SK-N-MC (cell line): ENCODE measurements at regions not wholly inside any gene's neighbourhood (a gene's known extent, or its start where the extent isn't known, plus 50 kb on each side); places are given as distances from the start of the nearest gene placed in this dataset.
"Not testable (repeated sequence)": the region's sequence is repeated elsewhere in the genome, so short reads cannot be mapped to it uniquely, and the experiment has no call there.

Experiments used
- DNase-seq: peaks from one replicate; pipeline ENCODE4 v3.0.0-alpha.2; 2011; ENCODE audit warnings: low read depth, low spot score
- H3K27ac ChIP-seq: fragments of 200-600 bp; sonication (generic); 2 replicates; pipeline ENCODE4 v1.5.1; 2016; ENCODE audit warnings: mixed run types
- H3K36me3 ChIP-seq: fragments of 200-600 bp; sonication (generic); 2 replicates; pipeline ENCODE4 v1.6.1; 2017; ENCODE audit warnings: antibody characterized with exemption, low read length, mixed read lengths; ENCODE audit not compliant: insufficient read depth
- H3K4me3 ChIP-seq: fragments of 200-600 bp; sonication (generic); 2 replicates; pipeline ENCODE4 v1.5.1; 2016
- H3K9ac ChIP-seq: fragments of 200-600 bp; sonication (generic); 2 replicates; pipeline ENCODE4 v1.8.0; 2017; ENCODE audit warnings: mixed run types, mixed read lengths; ENCODE audit not compliant: insufficient read length
- H3K9me3 ChIP-seq: fragments of 200-600 bp; sonication (generic); 2 replicates; pipeline ENCODE4 v1.6.1; 2017; ENCODE audit warnings: low read depth, mild to moderate bottlenecking, antibody characterized with exemption, low read length, moderate library complexity, mixed read lengths
- EZH2 ChIP-seq: fragments of 200-600 bp; sonication (generic); IDR thresholded peaks from one replicate; pipeline ENCODE4 v1.6.1; 2017; ENCODE audit warnings: antibody characterized with exemption
- FOXP2 ChIP-seq: optimal IDR thresholded peaks from 2 replicates; pipeline ENCODE3; 2011; ENCODE audit warnings: mild to moderate bottlenecking, moderate library complexity; ENCODE audit not compliant: insufficient read depth; ENCODE audit errors: extremely low read length, control extremely low read depth
- POLR2AphosphoS5 ChIP-seq: IDR thresholded peaks from 2 replicates; pipeline ENCODE4 v1.6.1; 2012; ENCODE audit warnings: mild to moderate bottlenecking, low read depth, low read length, borderline replicate concordance

DNA sequence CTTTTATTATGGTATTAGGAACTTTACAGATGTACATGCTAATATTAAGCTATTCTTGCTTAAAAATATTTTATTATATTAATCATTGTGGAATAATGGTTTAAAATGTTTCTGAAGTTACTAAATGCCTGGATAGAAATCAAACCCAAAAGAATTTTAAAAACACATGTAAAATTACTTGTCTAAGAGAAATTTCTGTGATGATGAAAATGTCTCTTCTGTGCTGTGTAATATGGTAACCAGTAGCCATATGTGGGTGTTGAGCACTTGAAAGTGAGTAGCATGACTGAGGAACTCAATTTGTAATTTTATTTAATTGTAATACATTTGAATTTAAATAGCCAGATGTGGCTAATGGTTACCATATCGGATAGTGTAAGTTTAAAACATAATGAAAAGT is 66.7 kb upstream of the HSPB3 start:
- Histone ChIP-seq H3K27ac (peak overlapping the region; percentile 94; the same call in 1 of the 2 replicates), H3K4me3 (no peak overlapping the region), H3K9ac (no peak overlapping the region), H3K36me3 (no peaks in the 10 kb centered on the region), H3K9me3 (0 out of 2 replicates have a peak, but pooled peaks cover 4% of the 10 kb centered on the region)
- TF ChIP-seq POLR2AphosphoS5 = no peak
- TF ChIP-seq EZH2 = no peak
- TF ChIP-seq FOXP2 = no peak
- DNase-seq = no peak

DNA sequence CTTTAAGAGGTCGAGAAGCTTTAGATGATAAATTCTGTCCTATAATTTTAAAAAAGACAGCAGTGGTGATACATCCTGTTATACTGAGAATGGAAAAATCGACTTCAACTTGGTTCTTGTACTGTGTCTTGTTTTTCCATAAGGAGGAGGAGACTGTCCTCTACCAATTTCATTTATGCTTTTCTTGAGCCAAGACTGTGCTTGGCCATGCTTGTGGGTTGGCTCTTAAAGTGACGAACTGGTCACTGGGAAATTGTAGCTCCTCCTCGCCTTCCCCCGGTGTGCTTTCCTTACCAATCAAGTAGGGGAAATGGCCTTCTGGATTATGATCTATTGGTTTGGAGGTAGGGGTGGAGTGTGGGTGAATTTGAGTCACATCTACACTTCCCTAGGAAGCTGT is 67.1 kb upstream of the HSPB3 start:
- Histone ChIP-seq H3K36me3 (no peaks in the 10 kb centered on the region), H3K27ac (peak overlapping the region; percentile 94), H3K4me3 (no peak overlapping the region), H3K9ac (no peak overlapping the region), H3K9me3 (0 out of 2 replicates have a peak, but pooled peaks cover 4% of the 10 kb centered on the region)
- no peak for DNase-seq
- TF ChIP-seq EZH2 (no peak), POLR2AphosphoS5 (no peak), FOXP2 (no peak)

DNA sequence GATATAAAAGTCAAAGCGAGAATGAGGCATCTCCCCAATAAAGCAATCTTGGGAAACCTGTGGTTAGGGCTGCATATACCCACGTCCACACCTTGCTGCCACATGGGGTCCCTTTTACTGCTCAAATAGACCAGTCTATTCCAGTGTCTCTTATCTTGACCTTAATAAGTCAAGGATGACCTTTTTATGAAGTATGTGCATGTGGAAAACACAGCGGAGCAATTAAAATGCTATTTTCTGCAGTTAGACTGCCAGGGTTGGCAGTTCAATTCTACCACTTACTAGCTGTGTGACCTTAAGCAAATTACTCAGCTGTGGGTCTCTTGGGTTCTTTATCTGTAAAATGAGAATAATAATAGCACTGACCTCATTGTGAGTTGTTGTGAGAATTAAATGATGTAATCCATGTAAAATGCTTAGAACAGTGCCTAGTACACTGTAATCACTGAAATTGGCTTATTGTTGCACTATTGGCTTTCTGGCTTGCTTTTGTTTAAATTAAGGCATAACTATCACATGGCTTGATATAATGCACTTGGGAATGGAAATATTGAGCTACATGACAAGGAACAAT is 67.8 kb upstream of the HSPB3 start:
- peak overlapping the region; percentile 94 for H3K27ac ChIP-seq

DNA sequence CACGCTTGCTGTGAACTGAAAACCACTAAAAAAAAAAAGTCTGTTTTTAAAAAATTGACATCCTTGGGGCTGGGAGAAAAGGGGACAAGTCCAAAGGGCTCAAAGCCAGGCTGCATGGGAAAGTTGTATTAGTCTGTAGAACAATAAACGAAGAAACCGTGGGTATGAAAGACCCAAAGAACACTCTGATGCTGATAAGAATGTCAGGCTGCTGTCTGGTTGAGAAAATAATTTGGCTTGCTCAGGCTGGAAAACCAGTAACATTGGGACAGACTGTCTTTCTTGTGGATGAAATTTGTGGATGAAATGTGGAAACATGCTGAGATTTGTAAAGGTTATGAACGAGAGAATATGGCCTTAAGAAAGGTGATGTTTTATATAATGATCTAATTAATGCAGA is 68.5 kb upstream of the HSPB3 start:
- DNase-seq = no peak
- Histone ChIP-seq H3K36me3 (no peaks in the 10 kb centered on the region), H3K9me3 (0 out of 2 replicates have a peak, but pooled peaks cover 4% of the 10 kb centered on the region), H3K27ac (peak overlapping the region; percentile 94), H3K9ac (no peak overlapping the region), H3K4me3 (no peak overlapping the region)
- TF ChIP-seq FOXP2 = no peak
- no peak for TF ChIP-seq EZH2
- TF ChIP-seq POLR2AphosphoS5 = no peak

More for the DNA sequence above, 67.8 kb upstream of the HSPB3 start:
- Histone ChIP-seq H3K4me3 (no peak overlapping the region), H3K36me3 (no peaks in the 10 kb centered on the region), H3K9me3 (0 out of 2 replicates have a peak, but pooled peaks cover 4% of the 10 kb centered on the region), H3K9ac (no peak overlapping the region)
- DNase-seq = no peak
- TF ChIP-seq POLR2AphosphoS5 (no peak), FOXP2 (no peak), EZH2 (no peak)

DNA sequence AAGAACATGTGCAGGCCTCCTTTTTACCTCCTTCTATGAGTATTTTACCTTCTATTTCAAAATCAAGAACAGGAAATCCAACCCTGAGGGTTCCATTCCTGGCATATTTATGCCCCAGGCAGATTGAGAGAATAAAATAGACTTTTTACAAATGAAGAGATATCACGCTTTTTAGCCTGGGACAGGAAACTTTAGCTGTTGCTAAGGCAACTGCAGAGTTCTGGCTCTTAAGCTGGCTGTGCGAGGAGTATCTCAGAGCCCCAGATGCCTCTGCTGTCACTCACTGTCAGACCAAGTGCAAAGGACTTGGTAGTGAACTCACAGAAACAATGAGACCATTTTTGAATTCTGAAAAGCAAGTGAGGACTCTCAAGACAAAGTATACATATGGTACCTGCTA is 69.5 kb upstream of the HSPB3 start:
- TF ChIP-seq FOXP2 (no peak), POLR2AphosphoS5 (no peak), EZH2 (no peak)

DNA sequence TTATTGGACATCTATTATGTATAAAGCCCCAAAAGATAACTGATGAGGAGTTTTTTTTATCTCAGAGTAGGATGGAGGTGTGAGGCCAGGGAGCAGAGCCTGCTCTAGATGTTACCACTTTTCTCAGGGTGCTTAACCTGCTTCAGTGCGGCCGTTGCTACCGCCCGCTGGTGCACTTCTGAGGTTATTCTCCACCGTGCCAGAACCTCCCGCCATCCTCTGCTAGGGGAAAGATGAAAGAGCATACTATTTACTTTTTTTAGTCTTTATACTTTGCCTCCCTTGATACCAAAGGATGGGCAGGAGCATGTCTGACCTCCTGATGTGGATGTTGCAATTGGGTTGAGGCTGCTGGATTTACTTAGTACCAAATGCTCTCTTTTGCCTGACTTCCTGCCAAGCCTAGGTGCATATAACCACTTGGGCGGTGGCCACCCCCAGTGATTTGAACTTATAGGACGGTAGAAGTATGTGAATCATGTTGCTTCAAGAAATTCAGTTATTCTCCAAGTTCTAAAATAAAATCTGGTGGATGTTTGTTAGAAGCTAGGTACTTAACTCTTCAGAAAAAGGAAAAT is 71.1 kb upstream of the HSPB3 start:
- TF ChIP-seq POLR2AphosphoS5 (no peak), EZH2 (no peak), FOXP2 (no peak)
- Histone ChIP-seq H3K9ac (no peak overlapping the region), H3K36me3 (no peaks in the 10 kb centered on the region), H3K27ac (peak overlapping the region; percentile 94), H3K4me3 (no peak overlapping the region), H3K9me3 (0 out of 2 replicates have a peak, but pooled peaks cover 4% of the 10 kb centered on the region)
- DNase-seq = no peak

More for the DNA sequence above, 69.5 kb upstream of the HSPB3 start:
- Histone ChIP-seq H3K9ac (no peak overlapping the region), H3K27ac (peak overlapping the region; percentile 94), H3K36me3 (no peaks in the 10 kb centered on the region), H3K4me3 (peak overlapping the region; percentile 42), H3K9me3 (0 out of 2 replicates have a peak, but pooled peaks cover 4% of the 10 kb centered on the region)
- peak; percentile 89 for DNase-seq

DNA sequence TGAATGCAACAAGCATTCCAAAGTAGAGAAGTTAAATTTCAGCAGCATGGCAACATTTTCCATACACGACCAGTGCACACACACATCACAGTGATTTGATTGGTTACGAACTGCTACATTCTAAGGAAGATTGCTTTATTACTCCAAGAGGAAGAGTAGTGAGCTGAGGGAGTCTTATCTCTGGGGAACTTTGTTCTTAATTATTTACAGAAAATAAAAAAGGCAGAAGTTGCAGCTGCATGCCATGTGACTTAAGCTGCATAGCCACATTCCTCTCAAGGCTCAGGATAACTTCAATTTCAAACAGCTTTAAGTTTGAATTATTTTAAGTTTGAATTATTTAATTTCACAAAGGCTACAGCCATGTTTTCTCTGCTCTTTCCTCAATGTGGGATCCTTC is 71.6 kb upstream of the HSPB3 start:
- Histone ChIP-seq H3K9ac (no peak overlapping the region), H3K27ac (peak overlapping the region; percentile 94), H3K4me3 (no peak overlapping the region; the same call in 1 of the 2 replicates), H3K9me3 (0 out of 2 replicates have a peak, but pooled peaks cover 4% of the 10 kb centered on the region), H3K36me3 (no peaks in the 10 kb centered on the region)
- no peak for DNase-seq
- no peak for TF ChIP-seq POLR2AphosphoS5

DNA sequence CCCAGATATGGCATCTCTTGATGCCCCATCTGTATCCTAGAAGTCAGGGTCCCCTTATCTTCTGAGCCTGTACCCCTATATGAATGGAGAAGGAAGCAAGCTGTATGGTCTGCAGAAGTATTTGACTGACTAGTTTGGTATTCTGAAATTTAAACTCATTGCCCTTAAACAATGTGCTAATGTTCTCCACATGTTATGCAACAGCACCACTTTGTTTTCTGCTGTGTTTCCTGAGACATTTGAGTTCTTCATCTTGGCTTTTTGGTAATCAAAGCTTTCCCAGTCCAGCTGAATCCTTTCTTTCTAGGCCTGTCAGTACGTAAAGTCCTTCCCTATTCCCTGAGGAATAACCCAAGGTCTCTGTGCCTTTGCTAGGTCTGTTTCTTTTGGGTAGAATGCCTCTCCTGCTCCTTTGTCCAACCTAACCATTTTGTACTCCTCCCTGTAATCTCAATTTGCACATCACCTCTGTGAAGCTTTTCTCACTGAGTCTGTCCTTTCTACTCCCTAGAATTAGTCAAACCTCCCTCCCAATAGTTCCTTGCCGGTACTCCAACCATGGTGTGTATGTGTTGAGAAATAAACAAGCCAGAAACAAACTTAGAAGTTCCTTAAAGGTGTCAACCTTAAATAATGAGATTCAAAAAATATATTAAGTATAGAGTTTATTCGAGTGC is 72.1 kb upstream of the HSPB3 start:
- Histone ChIP-seq H3K9ac (peak overlapping the region; percentile 49), H3K36me3 (no peaks in the 10 kb centered on the region), H3K4me3 (no peak overlapping the region; the same call in 1 of the 2 replicates), H3K9me3 (no peaks in the 10 kb centered on the region), H3K27ac (peak overlapping the region; percentile 94)
- DNase-seq = no peak
- no peak for TF ChIP-seq POLR2AphosphoS5
- no peak for TF ChIP-seq FOXP2
- TF ChIP-seq EZH2 = no peak

DNA sequence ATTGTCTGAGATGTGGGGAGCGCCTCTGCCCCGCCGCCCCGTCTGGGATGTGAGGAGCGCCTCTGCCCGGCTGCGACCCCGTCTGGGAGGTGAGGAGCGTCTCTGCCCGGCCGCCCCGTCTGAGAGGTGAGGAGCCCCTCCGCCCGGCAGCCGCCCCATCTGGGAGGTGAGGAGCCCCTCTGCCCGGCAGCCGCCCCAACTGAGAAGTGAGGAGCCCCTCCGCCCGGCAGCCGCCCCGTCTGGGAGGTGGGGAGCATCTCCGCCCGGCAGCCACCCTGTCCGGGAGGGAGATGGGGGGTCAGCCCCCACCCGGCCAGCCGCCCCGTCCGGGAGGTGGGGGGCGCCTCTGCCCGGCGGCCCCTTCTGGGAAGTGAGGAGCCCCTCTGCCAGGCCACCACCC is 70.9 kb upstream of the ARL15 start:
- H3K4me3 ChIP-seq, H3K27ac ChIP-seq, H3K9me3 ChIP-seq, H3K36me3 ChIP-seq, DNase-seq, H3K9ac ChIP-seq: not testable (repeated sequence)
